ENCODE measurements at regions not wholly inside any gene's neighbourhood (a gene's known extent, or its start where the extent isn't known, plus 50 kb on each side); places are given as distances from the start of the nearest gene placed in this dataset.
A peak's percentile ranks its signal among the peaks of the same experiment; 100 is the strongest.

GRCh38 chr21:32094804-32095203, 184.0 kb downstream of the MIS18A start:
- DNase-seq (ENCODE audit: low read depth), result no peak
- TF ChIP-seq CTCF (IDR thresholded peaks at IDR 0.05; ENCODE audit: low read depth, low read length) (no peak), MAX (IDR thresholded peaks at IDR 0.05; ENCODE audit: low read depth, low read length) (no peak), MYC (IDR thresholded peaks at IDR 0.05; ENCODE audit: low read depth, low read length) (no peak), POLR2A (IDR thresholded peaks at IDR 0.05; ENCODE audit: extremely low read depth, insufficient read length) (no peak)
- no peak overlapping the region for H3K4me3 ChIP-seq (ENCODE audit: low read depth, low read length)

- DNase-seq (ENCODE audit: low read depth), result no peak
- TF ChIP-seq CTCF (IDR thresholded peaks at IDR 0.05; ENCODE audit: low read depth, low read length), result no peak
- no peak for TF ChIP-seq POLR2A (IDR thresholded peaks at IDR 0.05; ENCODE audit: extremely low read depth, insufficient read length)
- no peak for TF ChIP-seq MAX (IDR thresholded peaks at IDR 0.05; ENCODE audit: low read depth, low read length)
- no peak for TF ChIP-seq MYC (IDR thresholded peaks at IDR 0.05; ENCODE audit: low read depth, low read length)
- no peak overlapping the region for H3K4me3 ChIP-seq (ENCODE audit: low read depth, low read length)
Measured at GRCh38 chr21:32093646-32094462, 185.0 kb downstream of the MIS18A start.

GRCh38 chr21:32090956-32091355, 187.9 kb downstream of the MIS18A start:
- TF ChIP-seq MAX (IDR thresholded peaks at IDR 0.05; ENCODE audit: low read depth, low read length) (no peak), CTCF (IDR thresholded peaks at IDR 0.05; ENCODE audit: low read depth, low read length) (no peak), MYC (IDR thresholded peaks at IDR 0.05; ENCODE audit: low read depth, low read length) (no peak), POLR2A (IDR thresholded peaks at IDR 0.05; ENCODE audit: extremely low read depth, insufficient read length) (no peak)
- H3K4me3 ChIP-seq (ENCODE audit: low read depth, low read length), result no peak overlapping the region
- DNase-seq (ENCODE audit: low read depth), result no peak

- DNase-seq (ENCODE audit: low read depth), result no peak
- no peak overlapping the region for H3K4me3 ChIP-seq (ENCODE audit: low read depth, low read length)
Measured at GRCh38 chr21:32089766-32090165, 189.1 kb downstream of the MIS18A start.

GRCh38 chr21:32088471-32088870, 190.4 kb downstream of the MIS18A start:
- no peak for DNase-seq (ENCODE audit: low read depth)
- TF ChIP-seq POLR2A (IDR thresholded peaks at IDR 0.05; ENCODE audit: extremely low read depth, insufficient read length), result no peak
- no peak for TF ChIP-seq CTCF (IDR thresholded peaks at IDR 0.05; ENCODE audit: low read depth, low read length)
- TF ChIP-seq MAX (IDR thresholded peaks at IDR 0.05; ENCODE audit: low read depth, low read length), result no peak
- TF ChIP-seq MYC (IDR thresholded peaks at IDR 0.05; ENCODE audit: low read depth, low read length), result no peak

More at GRCh38 chr21:32089766-32090165, 189.1 kb downstream of the MIS18A start:
- no peak for TF ChIP-seq MYC (IDR thresholded peaks at IDR 0.05; ENCODE audit: low read depth, low read length)

GRCh38 chr21:32087447-32087846, 191.4 kb downstream of the MIS18A start:
- TF ChIP-seq MAX (IDR thresholded peaks at IDR 0.05; ENCODE audit: low read depth, low read length), result no peak
- no peak for TF ChIP-seq POLR2A (IDR thresholded peaks at IDR 0.05; ENCODE audit: extremely low read depth, insufficient read length)
- TF ChIP-seq CTCF (IDR thresholded peaks at IDR 0.05; ENCODE audit: low read depth, low read length), result no peak
- TF ChIP-seq MYC (IDR thresholded peaks at IDR 0.05; ENCODE audit: low read depth, low read length), result no peak
- no peak overlapping the region for H3K4me3 ChIP-seq (ENCODE audit: low read depth, low read length)
- peak; percentile 26 for DNase-seq (ENCODE audit: low read depth)

More at GRCh38 chr21:32088471-32088870, 190.4 kb downstream of the MIS18A start:
- no peak overlapping the region for H3K4me3 ChIP-seq (ENCODE audit: low read depth, low read length)
